H1 (cell line): ENCODE measurements at regions not wholly inside any gene's neighbourhood (a gene's known extent, or its start where the extent isn't known, plus 50 kb on each side); places are given as distances from the start of the nearest gene placed in this dataset.

Experiments
- CTCF ChIA-PET: fragments of 300-600 bp; sonication (Branson Sonifier 250); formaldehyde crosslinking; loops from one replicate; lab custom pipeline; 2021; ENCODE audit not compliant: partially characterized antibody; lab: Charles Lee
- POLR2A ChIA-PET: fragments of 300-600 bp; sonication (Branson Sonifier 250); formaldehyde crosslinking; loops from one replicate; lab custom pipeline; 2021; ENCODE audit warnings: inconsistent platforms; ENCODE audit not compliant: partially characterized antibody; lab: Charles Lee
- DNase-seq, 2 experiments: peaks; one replicate each; pipeline versions ENCODE4 v3.0.0 to v3.0.0-alpha.2; 2010 to 2022; ENCODE audit warnings: low spot score in 2 of 2, low read depth in 1 of 2, mixed read lengths in 1 of 2
- FAIRE-seq: peaks from 2 replicates; lab custom pipeline; 2011; peaks lifted over from hg19 to GRCh38; lab: Jason Lieb, UNC
- H2AFZ ChIP-seq: 2 replicates; pipeline ENCODE4 v1.8.1; 2012; ENCODE audit warnings: low read length, inconsistent platforms
- H2AK5ac ChIP-seq: 2 replicates; pipeline ENCODE4 v1.6.1; 2013; ENCODE audit warnings: low read depth, low read length
- H2BK120ac ChIP-seq: replicated peaks from 2 replicates; pipeline ENCODE3; 2013; ENCODE audit warnings: low read depth, low read length, inconsistent platforms
- H2BK12ac ChIP-seq: 2 replicates; pipeline ENCODE4 v1.6.1; 2013; ENCODE audit warnings: low read depth, low read length
- H2BK15ac ChIP-seq: 2 replicates; pipeline ENCODE4 v1.6.1; 2013; ENCODE audit warnings: low read length
- H2BK20ac ChIP-seq: 2 replicates; pipeline ENCODE4 v1.6.1; 2013; ENCODE audit warnings: low read length
- H2BK5ac ChIP-seq: 2 replicates; pipeline ENCODE4 v1.6.1; 2013; ENCODE audit warnings: low read depth, low read length
- H3K14ac ChIP-seq: 2 replicates; pipeline ENCODE4 v1.6.1; 2013; ENCODE audit warnings: inconsistent platforms; ENCODE audit not compliant: insufficient read length
- H3K18ac ChIP-seq: 2 replicates; pipeline ENCODE4 v1.6.1; 2013; ENCODE audit warnings: low read length; ENCODE audit errors: extremely low read depth
- H3K23ac ChIP-seq: 2 replicates; pipeline ENCODE4 v1.6.1; 2013; ENCODE audit warnings: inconsistent platforms; ENCODE audit not compliant: insufficient read length
- H3K23me2 ChIP-seq: 2 replicates; pipeline ENCODE4 v1.6.1; 2013; ENCODE audit warnings: low read depth, low read length
- H3K27ac ChIP-seq: 2 replicates; pipeline ENCODE4 v1.6.1; 2011; ENCODE audit warnings: low read depth, low read length, inconsistent platforms
- H3K27me3 ChIP-seq, 4 experiments: replicated peaks in 1 of 4; 1 replicate in 1 of 4; 2 replicates in 3 of 4; pipeline versions ENCODE4 v1.6.1 to v1.8.1; 2011 to 2013; ENCODE audit warnings: low read length in 3 of 4, mild to moderate bottlenecking in 3 of 4, inconsistent platforms in 2 of 4, mixed read lengths in 2 of 4, moderate library complexity in 1 of 4; ENCODE audit not compliant: control insufficient read depth in 3 of 4, insufficient read depth in 3 of 4; ENCODE audit errors: extremely low read depth in 1 of 4
- H3K36me3 ChIP-seq, 4 experiments: 2 replicates each; pipeline versions ENCODE4 v1.6.1 to v1.8.1; 2011 to 2013; ENCODE audit warnings: mild to moderate bottlenecking in 4 of 4, low read length in 3 of 4, moderate library complexity in 2 of 4, control low read depth in 1 of 4, inconsistent platforms in 1 of 4; ENCODE audit not compliant: insufficient read depth in 4 of 4, control insufficient read depth in 2 of 4
- H3K4ac ChIP-seq: replicated peaks from 2 replicates; pipeline ENCODE3; 2013; ENCODE audit warnings: low read length, low read depth, mixed read lengths, inconsistent platforms; ENCODE audit not compliant: insufficient read length
- H3K4me1 ChIP-seq, 4 experiments: replicated peaks in 1 of 4; 1 replicate in 1 of 4; 2 replicates in 3 of 4; pipeline versions ENCODE4 v1.6.1 to v1.8.1; 2011 to 2013; ENCODE audit warnings: low read length in 3 of 4, inconsistent platforms in 2 of 4, mixed read lengths in 1 of 4; ENCODE audit not compliant: insufficient read depth in 4 of 4, control insufficient read depth in 3 of 4
- H3K4me2 ChIP-seq, 2 experiments: 2 replicates each; pipeline versions ENCODE4 v1.6.1 to v1.8.1; 2011 to 2013; ENCODE audit warnings: low read depth in 2 of 2, low read length in 2 of 2, control low read depth in 1 of 2, inconsistent platforms in 1 of 2, mild to moderate bottlenecking in 1 of 2; ENCODE audit not compliant: insufficient read depth in 1 of 2
- H3K4me3 ChIP-seq, 4 experiments: fragments of 200-600, 300-600 bp in 1 of 4; sonication (generic), shearing (Covaris generic), sonication (Bioruptor Twin) in 1 of 4; 2 replicates each; pipeline versions ENCODE4 v1.5.1 to v1.8.1; 2011 to 2016; ENCODE audit warnings: low read length in 4 of 4, low read depth in 3 of 4, control low read depth in 2 of 4, inconsistent platforms in 2 of 4, mild to moderate bottlenecking in 2 of 4, mixed read lengths in 1 of 4, moderate library complexity in 1 of 4; ENCODE audit not compliant: insufficient read depth in 2 of 4; ENCODE audit errors: extremely low read depth in 1 of 4
- H3K56ac ChIP-seq: replicated peaks from 2 replicates; pipeline ENCODE3; 2013; ENCODE audit warnings: low read depth, mild to moderate bottlenecking, mixed read lengths, low read length, inconsistent platforms; ENCODE audit not compliant: insufficient read length
- H3K79me1 ChIP-seq: 2 replicates; pipeline ENCODE4 v1.6.1; 2013; ENCODE audit warnings: low read depth, low read length, control low read depth
- H3K79me2 ChIP-seq, 2 experiments: 2 replicates each; pipeline versions ENCODE4 v1.6.1 to v1.8.1; 2012 to 2013; ENCODE audit warnings: low read length in 2 of 2, mild to moderate bottlenecking in 2 of 2, inconsistent platforms in 1 of 2; ENCODE audit not compliant: insufficient read depth in 2 of 2, control insufficient read depth in 1 of 2
- H3K9ac ChIP-seq, 4 experiments: replicated peaks in 1 of 4; 1 replicate in 1 of 4; 2 replicates in 3 of 4; pipeline versions ENCODE4 v1.6.1 to v1.8.1; 2011 to 2013; ENCODE audit warnings: low read depth in 3 of 4, low read length in 3 of 4, control low read depth in 2 of 4, mild to moderate bottlenecking in 2 of 4, moderate library complexity in 2 of 4, inconsistent platforms in 1 of 4; ENCODE audit errors: extremely low read depth in 1 of 4
- H3K9me3 ChIP-seq, 2 experiments: 2 replicates each; pipeline versions ENCODE4 v1.6.1 to v1.8.1; 2012 to 2013; ENCODE audit warnings: mild to moderate bottlenecking in 2 of 2, moderate library complexity in 2 of 2, control low read depth in 1 of 2, inconsistent platforms in 1 of 2, low read depth in 1 of 2, low read length in 1 of 2, mixed read lengths in 1 of 2; ENCODE audit not compliant: insufficient read depth in 2 of 2
- H4K20me1 ChIP-seq, 2 experiments: replicated peaks in 1 of 2; 2 replicates each; pipeline versions ENCODE3 to v1.8.1; 2011 to 2013; ENCODE audit warnings: inconsistent platforms in 2 of 2, low read length in 2 of 2, mild to moderate bottlenecking in 1 of 2; ENCODE audit not compliant: insufficient read depth in 2 of 2, control insufficient read depth in 1 of 2
- H4K5ac ChIP-seq: 2 replicates; pipeline ENCODE4 v1.6.1; 2013; ENCODE audit warnings: low read length, low read depth, mixed read lengths, inconsistent platforms; ENCODE audit not compliant: insufficient read length
- H4K8ac ChIP-seq: 2 replicates; pipeline ENCODE4 v1.8.0; 2013; ENCODE audit warnings: mild to moderate bottlenecking, moderate library complexity, low read length, inconsistent platforms; ENCODE audit not compliant: insufficient read depth; ENCODE audit errors: extremely low read depth
- H4K91ac ChIP-seq: replicated peaks from 2 replicates; pipeline ENCODE3; 2013; ENCODE audit warnings: low read length, mixed read lengths, inconsistent platforms; ENCODE audit not compliant: insufficient read length
- CTCF ChIP-seq, 3 experiments: IDR thresholded peaks; 1 replicate in 2 of 3; 2 replicates in 1 of 3; pipeline versions ENCODE4 v1.5.1 to v1.6.1; 2011; ENCODE audit warnings: low read length in 3 of 3, mild to moderate bottlenecking in 3 of 3, inconsistent platforms in 2 of 3, low read depth in 1 of 3, moderate library complexity in 1 of 3; ENCODE audit not compliant: insufficient read depth in 1 of 3; ENCODE audit errors: control extremely low read depth in 1 of 3
- EGR1 ChIP-seq: IDR thresholded peaks from 2 replicates; pipeline ENCODE4 v1.6.1; 2011; ENCODE audit warnings: low read depth, low read length, borderline replicate concordance
- EZH2 ChIP-seq: fragments of 200-600 bp; sonication (generic); IDR thresholded peaks from 2 replicates; pipeline ENCODE4 v1.7.1; 2012; ENCODE audit warnings: low read depth, mild to moderate bottlenecking, moderate library complexity, low read length, inconsistent platforms; ENCODE audit not compliant: severe bottlenecking
- MAFK ChIP-seq: IDR thresholded peaks from 2 replicates; pipeline ENCODE4 v1.6.1; 2012; ENCODE audit warnings: low read depth, mild to moderate bottlenecking, improper control_type of control experiment, low read length
- NRF1 ChIP-seq: IDR thresholded peaks from 2 replicates; pipeline ENCODE4 v1.6.1; 2011; ENCODE audit warnings: mild to moderate bottlenecking, low read depth, low read length, improper control_type of control experiment
- POLR2A ChIP-seq, 2 experiments: IDR thresholded peaks; 1 replicate in 1 of 2; 2 replicates in 1 of 2; pipeline ENCODE4 v1.6.1; 2011; ENCODE audit warnings: low read depth in 2 of 2, low read length in 2 of 2, mild to moderate bottlenecking in 2 of 2; ENCODE audit errors: control extremely low read depth in 1 of 2
- POLR2AphosphoS5 ChIP-seq: IDR thresholded peaks from 2 replicates; pipeline ENCODE4 v1.6.1; 2011; ENCODE audit warnings: low read depth, low read length
- SIN3A ChIP-seq, 2 experiments: IDR thresholded peaks in 1 of 2; conservative IDR thresholded peaks in 1 of 2; 2 replicates each; pipeline ENCODE4 v1.6.1; 2011 to 2012; ENCODE audit warnings: low read length in 2 of 2, improper control_type of control experiment in 1 of 2, low read depth in 1 of 2, mild to moderate bottlenecking in 1 of 2
- SIX5 ChIP-seq: IDR thresholded peaks from 2 replicates; pipeline ENCODE4 v1.6.1; 2011; ENCODE audit warnings: mild to moderate bottlenecking, low read depth, low read length
- SP2 ChIP-seq: IDR thresholded peaks from 2 replicates; pipeline ENCODE4 v1.6.1; 2012; ENCODE audit warnings: mild to moderate bottlenecking, low read length, inconsistent platforms
- TAF7 ChIP-seq: optimal IDR thresholded peaks from 2 replicates; pipeline ENCODE3; 2011; ENCODE audit warnings: low read depth, mild to moderate bottlenecking, inconsistent platforms, low read length, moderate library complexity, borderline replicate concordance
- YY1 ChIP-seq: IDR thresholded peaks from 2 replicates; pipeline ENCODE4 v1.6.1; 2011; ENCODE audit warnings: low read depth, mild to moderate bottlenecking, low read length
- WGBS, 2 experiments: shearing (Covaris generic) in 1 of 2; methylation state at CpG; one replicate each; pipeline versions ENCODE4 v1.1.6 to v1.1.7; 2013 to 2015; ENCODE audit warnings: low lambda C conversion rate in 2 of 2, mixed read lengths in 2 of 2, inconsistent platforms in 1 of 2, low coverage in 1 of 2, missing lambda C conversion rate in 1 of 2; ENCODE audit not compliant: insufficient replicate concordance in 2 of 2, insufficient coverage in 1 of 2, insufficient read length in 1 of 2; ENCODE audit errors: extremely low coverage in 1 of 2, missing lambda C conversion rate in 1 of 2; 5-methylcytosine and 5-hydroxymethylcytosine counted together

GRCh38 chr10:113480851-113481502, 71.9 kb upstream of the HABP2 start:
- ChIA-PET POLR2A (no interaction called here), CTCF (interaction anchor here (0.9 kb wide), 1 partner anchor 27 kb away, joined by 3 read pairs; no protein-coding TSS in a partner anchor)
- Histone ChIP-seq H3K56ac (no peak overlapping the region), H3K4me3 (no peak overlapping the region), H2AFZ (no peak overlapping the region), H3K79me1 (no peaks in the 10 kb centered on the region), H3K18ac (no peak overlapping the region), H3K79me2 (no peaks in the 10 kb centered on the region), H2BK120ac (no peak overlapping the region), H3K23ac (no peak overlapping the region), H3K4me2 (no peak overlapping the region), H2BK20ac (no peak overlapping the region), H4K91ac (no peak overlapping the region), H3K27ac (no peak overlapping the region), H2BK5ac (no peak overlapping the region), H3K14ac (no peak overlapping the region), H4K8ac (no peak overlapping the region), H4K5ac (no peak overlapping the region), H4K20me1 (no peaks in the 10 kb centered on the region), H3K36me3 (no peaks in the 10 kb centered on the region), H3K23me2 (no peaks in the 10 kb centered on the region), H2BK12ac (no peak overlapping the region), H3K9me3 (peaks cover 33 to 37% of the 10 kb centered on the region in 2 experiments), H2BK15ac (no peak overlapping the region), H3K9ac (no peak overlapping the region), H3K4ac (no peak overlapping the region), H3K27me3 (no peaks in the 10 kb centered on the region), H3K4me1 (no peaks in the 10 kb centered on the region), H2AK5ac (no peak overlapping the region)
- no peak for FAIRE-seq
- 94% methylated on average over 6 of the region's 6 CpGs; no CpG with 5 or more reads in 1 of the 2 experiments for WGBS, 2 experiments
- no peak for DNase-seq
- TF ChIP-seq NRF1 = no peak
- no peak for TF ChIP-seq POLR2A (IDR thresholded peaks at IDR 0.05; ENCODE audit: control extremely low read depth in 1 of 2, low read depth in 2 of 2, low read length in 2 of 2)
- TF ChIP-seq YY1 = no peak
- TF ChIP-seq EGR1 = no peak
- TF ChIP-seq CTCF (IDR thresholded peaks at IDR 0.05; ENCODE audit: control extremely low read depth in 1 of 3, insufficient read depth in 1 of 3, low read depth in 1 of 3, low read length in 3 of 3) = no peak
- no peak for TF ChIP-seq SP2
- no peak for TF ChIP-seq MAFK
- no peak for TF ChIP-seq TAF7
- no peak for TF ChIP-seq POLR2AphosphoS5
- TF ChIP-seq EZH2 = no peak
- TF ChIP-seq SIN3A (conservative IDR thresholded peaks at IDR 0.05 in 1 of 2, IDR thresholded peaks at IDR 0.05 in 1 of 2; ENCODE audit: low read depth in 1 of 2, low read length in 2 of 2) = no peak
- no peak for TF ChIP-seq SIX5
